HEK293T (cell line): ENCODE measurements at regions not wholly inside any gene's neighbourhood (a gene's known extent, or its start where the extent isn't known, plus 50 kb on each side); places are given as distances from the start of the nearest gene placed in this dataset.

Experiments used
- FOXM1 ChIP-seq: fragments of 450-650 bp; IDR thresholded peaks from 2 replicates; pipeline ENCODE4 v1.6.1; 2017; ENCODE audit warnings: mild to moderate bottlenecking, borderline replicate concordance
- HDGF ChIP-seq: fragments of 450-650 bp; IDR thresholded peaks from 2 replicates; pipeline ENCODE4 v1.6.1; 2017; ENCODE audit warnings: antibody characterized with exemption, borderline replicate concordance
- ZNF384 ChIP-seq: fragments of 450-650 bp; IDR thresholded peaks from 2 replicates; pipeline ENCODE4 v1.6.1; 2016

DNA sequence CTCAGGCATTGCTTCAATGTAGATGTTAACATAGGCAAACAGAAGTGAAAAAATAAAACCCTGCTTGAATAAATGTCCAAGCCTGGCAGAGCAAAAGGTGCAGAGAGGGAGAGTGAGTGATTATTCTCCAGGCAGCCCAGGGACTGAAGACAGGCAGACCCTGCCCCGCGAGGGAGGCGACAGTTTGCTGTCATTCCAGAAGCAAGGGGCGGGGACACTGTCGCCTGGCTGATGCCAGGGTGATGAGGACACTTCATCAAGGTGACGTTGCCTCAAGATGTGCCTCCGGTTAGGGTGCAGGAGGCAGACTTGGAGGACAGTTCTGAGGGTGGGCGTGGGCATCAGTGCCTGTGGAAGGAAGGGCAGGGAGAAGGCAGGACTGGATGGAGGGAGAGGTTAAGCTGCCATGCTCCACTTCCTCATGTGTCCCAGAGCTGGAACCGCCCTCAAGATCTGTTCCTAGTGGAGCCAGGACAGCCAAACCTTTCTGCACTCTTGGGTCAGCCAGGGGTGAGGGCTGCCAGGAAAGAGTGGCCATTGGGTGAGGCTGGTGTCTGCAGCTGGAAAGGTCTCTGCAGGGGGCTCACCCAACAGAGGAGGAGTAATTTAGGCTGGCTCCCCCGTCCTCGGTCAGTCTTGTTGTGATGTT, 560.5 kb upstream of the MKI67 start:
- no peak for TF ChIP-seq FOXM1
- TF ChIP-seq ZNF384: no peak
- no peak for TF ChIP-seq HDGF
